GM13977 (cell line): ENCODE measurements at regions not wholly inside any gene's neighbourhood (a gene's known extent, or its start where the extent isn't known, plus 50 kb on each side); places are given as distances from the start of the nearest gene placed in this dataset.

Source experiments
- DNase-seq: peaks from one replicate; pipeline ENCODE4 v3.0.0; 2012; ENCODE audit warnings: low spot score
- CTCF ChIP-seq: IDR thresholded peaks from 2 replicates; pipeline ENCODE4 v1.5.1; 2012; ENCODE audit warnings: mild to moderate bottlenecking, control low read depth; ENCODE audit not compliant: insufficient read depth; ENCODE audit errors: extremely low read depth, missing control alignments
- in situ Hi-C: fragments of 300-500 bp; cut with MboI; formaldehyde crosslinking; loops from one replicate; pipeline ENCODE4 v1.12.0; 2022; ENCODE audit warnings: low sequenced_read_pairs, low pct_unique_long_range_greater_than_20kb, mixed read lengths, inconsistent platforms; ENCODE audit not compliant: unreplicated experiment

DNA sequence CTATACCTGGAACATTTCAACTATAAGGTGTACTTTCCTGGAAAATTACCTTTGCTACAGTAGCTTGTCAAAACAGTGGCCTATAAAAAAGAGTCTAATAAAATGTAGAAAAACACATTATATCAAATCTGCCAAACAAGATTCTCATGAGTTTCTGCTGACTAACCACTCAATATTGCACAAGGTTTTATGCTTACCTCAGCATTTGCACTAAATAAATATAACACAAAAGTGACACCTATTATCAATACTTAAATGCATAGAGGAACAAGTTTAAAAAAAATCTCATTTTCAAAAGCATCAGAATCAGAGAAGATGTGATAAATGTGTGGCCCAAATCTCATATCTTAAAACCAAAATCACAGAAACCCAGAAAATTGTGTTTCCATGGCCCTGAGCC, 281.4 kb downstream of the RSL24D1 start:
- DNase-seq = no peak
- no peak for TF ChIP-seq CTCF
- in situ Hi-C loops = no loop called here

- no peak for TF ChIP-seq CTCF
- DNase-seq = no peak
- in situ Hi-C loops = no loop called here
Observed at GRCh38 chr15:54884312-54884711, 312.4 kb downstream of the RSL24D1 start.

DNA sequence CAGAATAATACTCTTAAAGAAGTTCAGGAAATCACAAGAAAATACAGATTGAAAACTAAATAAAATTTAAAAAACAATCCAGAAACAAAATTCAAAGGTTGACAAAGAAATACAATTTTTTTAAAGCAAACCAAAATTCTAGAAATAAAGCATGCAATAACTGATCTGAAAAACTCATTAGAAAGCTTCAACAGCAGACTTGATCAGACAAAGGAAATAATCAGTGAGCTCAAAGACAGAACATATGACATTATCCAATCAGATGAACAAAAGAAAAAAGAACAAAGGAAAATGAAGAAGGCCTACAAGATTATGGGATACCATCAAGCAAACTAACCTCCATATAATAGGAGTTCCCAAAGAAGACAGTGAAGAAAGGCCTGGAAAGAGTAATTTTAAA, 336.8 kb downstream of the RSL24D1 start:
- in situ Hi-C loops = no loop called here
- TF ChIP-seq CTCF = no peak
- no peak for DNase-seq

DNA sequence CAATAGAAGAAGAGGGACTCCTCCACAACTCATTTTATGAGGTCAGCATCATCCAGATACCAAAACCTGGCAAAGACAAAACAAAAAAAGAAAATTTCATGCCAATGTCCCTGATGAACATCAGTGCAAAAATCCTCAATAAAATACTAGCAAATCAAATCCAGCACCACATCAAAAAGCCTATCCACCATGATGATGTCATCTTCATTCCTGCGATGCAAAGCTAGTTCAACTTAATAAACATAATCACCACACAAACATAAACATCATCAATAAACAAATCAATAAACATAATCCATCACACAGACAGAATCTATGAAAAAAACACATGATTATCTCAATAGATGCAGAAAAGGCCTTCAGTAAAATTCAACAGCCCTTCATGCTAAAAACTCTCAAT, 342.1 kb downstream of the RSL24D1 start:
- in situ Hi-C loops = no loop called here
- no peak for DNase-seq
- TF ChIP-seq CTCF = no peak

DNA sequence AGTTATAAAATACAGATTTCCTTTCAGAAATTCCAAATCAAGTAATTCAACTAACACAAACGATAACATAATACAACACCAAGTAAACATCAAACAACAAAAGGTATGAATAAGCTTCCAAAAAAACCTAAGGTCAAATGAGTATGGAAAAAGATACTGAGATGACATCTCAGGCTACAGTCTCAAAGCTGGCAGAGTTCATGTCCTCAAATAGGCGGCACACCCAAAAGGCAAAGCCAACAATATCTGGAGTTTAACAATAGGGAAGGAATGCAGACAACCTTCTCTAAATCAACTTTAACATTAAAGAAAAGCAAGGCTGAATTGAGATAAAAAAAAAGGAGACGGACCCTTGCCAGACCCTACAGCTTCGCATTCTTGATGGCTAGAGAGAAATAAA, 346.6 kb downstream of the RSL24D1 start:
- no peak for TF ChIP-seq CTCF
- in situ Hi-C loops = no loop called here
- no peak for DNase-seq

GRCh38 chr15:54843006-54843405, 353.7 kb downstream of the RSL24D1 start:
- TF ChIP-seq CTCF = no peak
- no peak for DNase-seq
- in situ Hi-C loops = no loop called here

DNA sequence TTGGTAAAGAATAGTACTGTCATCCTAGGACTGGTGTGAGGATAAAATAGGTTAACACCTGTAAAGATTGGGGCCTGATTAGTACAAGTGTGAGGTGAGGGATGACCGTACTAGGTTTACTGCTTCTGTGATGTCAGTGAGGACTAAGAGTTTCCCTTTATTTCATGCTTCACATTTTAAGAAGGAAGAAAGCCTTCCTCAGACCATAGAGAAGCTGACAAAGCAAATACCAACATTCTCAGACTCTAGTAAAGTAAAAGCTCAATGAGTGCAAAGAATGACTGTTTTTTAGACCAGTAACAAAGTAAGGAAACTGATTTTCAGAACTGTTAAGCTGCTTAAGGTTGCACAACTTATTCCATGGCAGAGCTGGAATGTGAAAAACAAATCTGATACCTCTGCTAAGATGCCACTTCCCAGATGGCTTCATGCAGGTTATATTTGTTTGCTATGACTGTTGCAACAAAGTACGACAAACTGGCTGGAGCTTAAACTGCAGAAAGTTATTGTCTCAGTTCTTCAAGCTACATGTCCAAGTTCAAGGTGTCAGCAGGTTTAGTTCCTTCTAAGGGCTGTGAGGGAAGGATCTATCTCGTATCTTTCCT, 354.9 kb downstream of the RSL24D1 start:
- DNase-seq = no peak
- TF ChIP-seq CTCF = no peak
- in situ Hi-C loops = no loop called here
